Pancreas (tissue), 10 donors: ENCODE measurements at regions not wholly inside any gene's neighbourhood (a gene's known extent, or its start where the extent isn't known, plus 50 kb on each side); places are given as distances from the start of the nearest gene placed in this dataset.

ENCODE experiments used
- ATAC-seq, 4 donors: fragments of 200-7000 bp; cut with Tn5 transposase; one replicate each; pipeline versions ENCODE4 v1.8.0 to v1.9.1; 2020; ENCODE audit warnings: mild to moderate bottlenecking in 4 of 4, moderate library complexity in 4 of 4
- DNase-seq, 6 donors: peaks; one replicate each; pipeline ENCODE4 v3.0.0-alpha.2; 2020
- FAIRE-seq: peaks from 2 replicates; lab custom pipeline; 2012; peaks lifted over from hg19 to GRCh38; lab: Jason Lieb, UNC
- H3K27ac ChIP-seq, 4 donors: fragments of 200-600 bp; sonication (generic); 1 replicate in 3 of 4; 2 replicates in 1 of 4; pipeline versions ENCODE4 v1.5.0 to v1.8.0; 2020
- H3K27me3 ChIP-seq, 4 donors: fragments of 200-600 bp; one replicate each; pipeline ENCODE4 v1.8.0; 2021
- H3K36me3 ChIP-seq, 3 donors: fragments of 200-600 bp; sonication (generic) in 1 of 3; one replicate each; pipeline versions ENCODE4 v1.5.0 to v1.8.0; 2020 to 2021
- H3K4me1 ChIP-seq, 3 donors: fragments of 200-600 bp; one replicate each; pipeline ENCODE4 v1.8.0; 2021
- H3K4me3 ChIP-seq, 4 donors: fragments of 200-600 bp; sonication (generic) in 2 of 4; one replicate each; pipeline versions ENCODE4 v1.5.0 to v1.8.0; 2020 to 2021
- H3K9me3 ChIP-seq, 4 donors: fragments of 200-600 bp; one replicate each; pipeline ENCODE4 v1.8.0; 2021
- WGBS, 2 donors: extraction: QIAGEN DNeasy Blood & Tissue Kit; methylation state at CpG; one replicate each; pipeline ENCODE4 v1.1.7; 2013; 5-methylcytosine and 5-hydroxymethylcytosine counted together
- intact Hi-C, 3 donors: fragments of 100-400 bp; cut with DNase I; formaldehyde crosslinking; loops; one replicate each; pipeline versions ENCODE4 v1.11.1 to v1.14.2; 2022
- TF ChIP-seq, protein P1 (sequence below), 4 donors: fragments of 200-600 bp; sonication (generic) in 3 of 4; IDR thresholded peaks; one replicate each; pipeline versions ENCODE4 v1.5.0 to v1.8.0; 2021; ENCODE audit warnings: antibody characterized with exemption in 4 of 4
- donor health status: healthy with polysubstance abuse.
- donor health status: DM: no; HTN: no; CAD: no; lungs with moderate emphysema.
- donor health status: DM: no; HTN: no; CAD: no.
- donor health status: control.
- donor health status: control.
- donor health status: Bipolar disorder and iron deficiency.
- donor health status: DM: yes; HTN: yes; CAD: no.
- donor health status: DM: no; HTN: no; CAD: no.
- donor health status: DM: no; HTN: no; CAD: no.
- donor health status: DM: yes; HTN: yes; CAD: no.

DNA sequence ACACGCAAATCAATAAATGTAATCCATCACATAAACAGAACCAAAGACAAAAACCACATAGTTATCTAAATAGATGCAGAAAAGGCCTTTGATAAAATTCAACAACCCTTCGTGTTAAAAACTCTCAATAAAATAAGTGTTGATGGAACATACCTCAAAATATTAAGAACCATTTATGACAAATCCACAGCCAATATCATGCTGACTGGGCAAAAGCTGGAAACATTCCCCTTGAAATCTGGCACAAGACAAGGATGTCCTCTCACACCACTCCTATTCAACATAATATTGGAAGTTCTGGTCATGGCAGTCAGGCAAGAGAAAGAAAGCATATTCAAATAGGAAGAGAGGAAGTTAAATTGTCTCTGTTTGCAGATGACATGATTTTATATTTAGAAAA lies 1946.3 kb upstream of the CDH9 start:
- intact Hi-C loops: no loop called here
- DNase-seq (no peak), FAIRE-seq (no peak), ATAC-seq (no peak)
- Histone ChIP-seq H3K4me3 (no peak overlapping the region), H3K36me3 (no peaks in the 10 kb centered on the region), H3K27me3 (no peaks in the 10 kb centered on the region), H3K9me3 (no peaks in the 10 kb centered on the region), H3K27ac (no peak overlapping the region), H3K4me1 (no peaks in the 10 kb centered on the region)
- TF ChIP-seq, protein P1, sequence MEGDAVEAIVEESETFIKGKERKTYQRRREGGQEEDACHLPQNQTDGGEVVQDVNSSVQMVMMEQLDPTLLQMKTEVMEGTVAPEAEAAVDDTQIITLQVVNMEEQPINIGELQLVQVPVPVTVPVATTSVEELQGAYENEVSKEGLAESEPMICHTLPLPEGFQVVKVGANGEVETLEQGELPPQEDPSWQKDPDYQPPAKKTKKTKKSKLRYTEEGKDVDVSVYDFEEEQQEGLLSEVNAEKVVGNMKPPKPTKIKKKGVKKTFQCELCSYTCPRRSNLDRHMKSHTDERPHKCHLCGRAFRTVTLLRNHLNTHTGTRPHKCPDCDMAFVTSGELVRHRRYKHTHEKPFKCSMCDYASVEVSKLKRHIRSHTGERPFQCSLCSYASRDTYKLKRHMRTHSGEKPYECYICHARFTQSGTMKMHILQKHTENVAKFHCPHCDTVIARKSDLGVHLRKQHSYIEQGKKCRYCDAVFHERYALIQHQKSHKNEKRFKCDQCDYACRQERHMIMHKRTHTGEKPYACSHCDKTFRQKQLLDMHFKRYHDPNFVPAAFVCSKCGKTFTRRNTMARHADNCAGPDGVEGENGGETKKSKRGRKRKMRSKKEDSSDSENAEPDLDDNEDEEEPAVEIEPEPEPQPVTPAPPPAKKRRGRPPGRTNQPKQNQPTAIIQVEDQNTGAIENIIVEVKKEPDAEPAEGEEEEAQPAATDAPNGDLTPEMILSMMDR (IDR thresholded peaks at IDR 0.05): no peak
- 43 to 63% methylated on average over 2 of the region's 2 CpGs for WGBS, 2 donors

DNA sequence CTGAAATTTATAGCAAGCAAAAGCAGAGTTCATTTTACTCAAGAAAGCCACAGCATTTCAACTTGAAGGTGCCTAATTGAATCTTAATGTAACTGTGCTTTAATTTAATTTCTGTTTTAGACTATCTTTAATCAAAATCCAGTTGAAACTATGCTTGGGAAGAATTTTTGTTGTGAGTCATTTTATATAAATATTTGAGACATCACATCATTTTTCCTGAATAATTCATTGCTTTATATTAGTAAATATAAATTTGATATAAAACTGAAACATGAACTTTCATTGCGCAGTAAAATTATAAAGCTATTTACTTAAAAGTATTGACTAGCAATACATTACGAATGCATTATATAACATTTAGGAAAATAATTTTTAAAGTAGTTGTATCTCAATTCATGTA lies 1937.1 kb upstream of the CDH9 start:
- ATAC-seq: no peak

DNA sequence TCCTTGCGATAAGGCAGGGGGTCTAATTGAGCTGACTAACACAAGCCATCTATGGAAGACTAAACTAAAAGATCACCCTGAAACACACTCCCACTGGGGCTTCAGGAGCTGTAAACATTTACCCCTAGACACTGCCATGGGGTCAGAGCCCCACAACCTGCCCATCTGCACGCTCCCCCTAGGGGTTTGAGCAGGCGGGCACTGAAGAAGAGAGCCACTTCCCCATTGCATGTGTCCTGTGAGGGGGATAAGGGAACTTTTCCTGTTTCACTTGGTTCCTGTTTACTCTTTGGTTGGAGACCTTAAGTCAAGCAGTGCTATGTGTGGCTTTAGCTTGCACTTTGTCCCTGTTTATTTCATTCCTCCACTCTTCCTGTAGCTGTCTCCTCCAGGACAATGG lies 1929.5 kb upstream of the CDH9 start:
- no peak overlapping the region for H3K4me3 ChIP-seq
- no peaks in the 10 kb centered on the region for H3K4me1 ChIP-seq
- no peaks in the 10 kb centered on the region for H3K9me3 ChIP-seq
- H3K27ac ChIP-seq: no peak overlapping the region
- FAIRE-seq: no peak
- intact Hi-C loops: no loop called here
- DNase-seq: no peak
- TF ChIP-seq, protein P1 (IDR thresholded peaks at IDR 0.05): no peak
- WGBS, 2 donors: 65 to 77% methylated on average over 3 of the region's 3 CpGs
- H3K36me3 ChIP-seq: no peaks in the 10 kb centered on the region
- no peaks in the 10 kb centered on the region for H3K27me3 ChIP-seq
- no peak for ATAC-seq

More for the DNA sequence above, 1937.1 kb upstream of the CDH9 start:
- H3K4me1 ChIP-seq: no peaks in the 10 kb centered on the region
- TF ChIP-seq, protein P1 (IDR thresholded peaks at IDR 0.05): no peak
- no peaks in the 10 kb centered on the region for H3K9me3 ChIP-seq
- 75 to 83% methylated on average over 2 of the region's 2 CpGs for WGBS, 2 donors
- H3K27ac ChIP-seq: no peak overlapping the region
- H3K27me3 ChIP-seq: no peaks in the 10 kb centered on the region
- no peaks in the 10 kb centered on the region for H3K36me3 ChIP-seq
- H3K4me3 ChIP-seq: no peak overlapping the region
- FAIRE-seq (no peak), DNase-seq (no peak)
- intact Hi-C loops: no loop called here

DNA sequence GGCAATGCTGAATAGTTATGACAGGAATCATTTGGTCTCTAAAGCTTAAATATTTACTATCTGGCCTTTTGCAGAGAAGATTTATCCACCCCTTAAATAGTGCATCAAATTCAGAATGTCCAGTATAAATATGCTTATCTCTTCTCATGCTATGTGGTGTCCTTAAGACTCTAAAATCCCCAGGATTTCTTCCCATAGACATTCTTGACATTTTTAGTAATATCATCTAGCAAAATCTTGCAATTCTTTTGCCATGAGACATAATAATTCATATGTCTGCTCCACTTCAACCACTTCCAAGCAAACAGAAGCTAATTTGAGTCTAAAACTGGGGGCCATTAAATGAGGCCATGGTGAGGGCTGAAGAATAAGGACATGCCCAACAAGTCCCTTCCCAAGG lies 1923.4 kb upstream of the CDH9 start:
- TF ChIP-seq, protein P1 (IDR thresholded peaks at IDR 0.05): no peak
- intact Hi-C loops: no loop called here
- FAIRE-seq (no peak), ATAC-seq (no peak), DNase-seq (no peak)
- H3K36me3 ChIP-seq: no peaks in the 10 kb centered on the region
- H3K27ac ChIP-seq: no peak overlapping the region
- H3K27me3 ChIP-seq: no peaks in the 10 kb centered on the region
- H3K9me3 ChIP-seq: no peaks in the 10 kb centered on the region
- no peak overlapping the region for H3K4me3 ChIP-seq
- H3K4me1 ChIP-seq: no peaks in the 10 kb centered on the region

DNA sequence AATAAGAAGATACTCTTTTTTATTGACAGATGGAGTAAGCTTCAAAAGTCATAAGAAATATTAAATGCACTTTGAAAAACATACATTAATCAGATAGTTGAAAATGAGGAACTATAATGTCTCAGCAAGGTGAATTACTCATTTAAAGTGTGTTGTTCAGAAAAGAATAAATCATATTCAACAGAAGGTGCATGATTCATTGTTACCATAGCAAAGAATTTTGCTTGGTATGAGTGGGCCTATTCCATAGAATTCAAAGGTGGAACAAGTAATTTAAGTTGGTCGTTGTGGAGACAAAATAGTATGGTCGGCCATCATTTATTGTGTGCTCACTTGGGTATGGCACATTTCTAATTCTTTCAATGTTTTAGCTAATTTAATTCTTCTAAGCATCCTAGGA lies 1920.2 kb upstream of the CDH9 start:
- no peaks in the 10 kb centered on the region for H3K9me3 ChIP-seq
- DNase-seq: no peak
- FAIRE-seq: no peak
- no peaks in the 10 kb centered on the region for H3K27me3 ChIP-seq
- no peak overlapping the region for H3K27ac ChIP-seq
- ATAC-seq: no peak
- intact Hi-C loops: no loop called here
- H3K36me3 ChIP-seq: no peaks in the 10 kb centered on the region
- 58 to 66% methylated on average over 2 of the region's 2 CpGs for WGBS, 2 donors
- H3K4me3 ChIP-seq: no peak overlapping the region
- no peaks in the 10 kb centered on the region for H3K4me1 ChIP-seq
- TF ChIP-seq, protein P1 (IDR thresholded peaks at IDR 0.05): no peak
